NCI-H1092 treated with DMSO at 0.1 percent for 48 hours (cell line): ENCODE measurements at regions not wholly inside any gene's neighbourhood (a gene's known extent, or its start where the extent isn't known, plus 50 kb on each side); places are given as distances from the start of the nearest gene placed in this dataset.
"Not testable (repeated sequence)": the region's sequence is repeated elsewhere in the genome, so short reads cannot be mapped to it uniquely, and the experiment has no call there.

Experiments
- DNase-seq: peaks from one replicate; lab custom pipeline; 2025; lab: John Stamatoyannopoulos, UW

DNA sequence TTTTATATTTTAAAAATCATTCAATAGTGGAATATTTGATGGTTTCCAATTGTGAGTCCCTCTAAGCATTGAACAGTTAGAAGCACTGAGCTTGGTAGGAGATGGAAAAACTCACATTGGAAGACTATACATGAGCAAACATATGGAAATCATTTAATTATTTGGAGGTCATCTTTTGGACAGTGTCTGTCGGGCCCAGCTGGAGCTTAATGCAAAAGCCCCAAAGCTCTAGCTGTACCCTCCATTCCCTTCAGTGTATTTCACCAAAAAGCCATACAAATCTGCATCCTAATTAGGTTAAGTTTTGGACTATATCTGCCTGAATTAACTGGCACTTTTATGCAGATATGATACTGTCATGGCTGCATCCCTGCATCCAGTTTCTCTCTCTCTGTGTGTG, 365.7 kb downstream of the FLRT2 start:
- no peak for DNase-seq

DNA sequence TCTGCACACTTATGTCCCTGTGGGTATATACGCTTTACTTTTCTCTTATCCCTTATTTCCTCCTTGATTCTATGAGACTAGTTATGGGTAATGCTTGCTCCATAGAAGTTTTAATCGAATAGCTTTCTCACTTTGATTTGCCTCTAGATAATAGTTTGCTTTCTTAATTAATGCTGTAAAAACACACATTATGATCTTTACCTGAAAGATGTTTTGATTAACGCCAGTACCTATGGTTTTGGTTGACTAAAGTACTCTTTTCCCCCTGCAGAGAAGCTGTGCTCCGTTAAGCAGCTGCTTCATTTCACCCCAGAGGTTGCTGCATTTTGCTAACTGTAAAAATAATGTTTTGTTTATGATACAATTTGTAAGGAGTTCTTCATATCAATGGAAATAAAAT, 362.3 kb downstream of the FLRT2 start:
- DNase-seq: no peak

DNA sequence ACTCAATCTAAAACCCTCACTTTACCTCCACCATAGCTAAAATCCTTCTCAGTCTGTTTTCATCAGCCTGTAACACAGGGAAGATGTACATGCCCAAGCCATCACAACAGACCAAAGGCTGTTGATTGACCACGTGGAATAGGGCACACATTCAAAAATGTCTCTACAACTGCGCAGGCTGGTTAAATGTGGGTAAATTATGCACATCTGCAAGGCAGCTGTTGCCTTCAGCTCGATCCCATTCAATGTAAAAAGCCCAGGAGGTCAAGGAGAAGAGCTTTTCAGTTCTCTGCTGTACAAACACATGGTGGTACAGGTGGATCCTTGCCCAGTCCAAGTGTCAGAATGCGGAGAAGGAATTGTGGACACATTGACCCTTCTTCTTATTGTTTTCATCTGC, 354.0 kb downstream of the FLRT2 start:
- DNase-seq: no peak

DNA sequence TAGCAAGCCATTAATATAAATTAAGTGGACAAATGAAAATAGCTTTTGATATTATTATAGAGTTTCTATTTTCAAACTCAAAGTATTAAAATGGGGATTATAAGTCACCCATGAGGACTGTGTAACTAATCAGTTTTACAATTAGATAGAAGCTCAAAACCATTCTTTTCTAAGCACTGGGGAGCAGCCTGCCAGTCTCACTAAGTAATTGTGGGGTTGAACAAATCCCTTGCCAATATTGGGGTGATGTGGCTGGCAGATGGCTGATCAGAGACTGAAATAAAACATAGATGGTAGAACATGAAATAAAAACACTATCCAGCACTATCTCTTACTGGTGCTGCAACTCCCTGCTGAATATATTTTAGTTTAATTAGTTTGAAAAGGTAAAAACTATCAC, 353.2 kb downstream of the FLRT2 start:
- no peak for DNase-seq

DNA sequence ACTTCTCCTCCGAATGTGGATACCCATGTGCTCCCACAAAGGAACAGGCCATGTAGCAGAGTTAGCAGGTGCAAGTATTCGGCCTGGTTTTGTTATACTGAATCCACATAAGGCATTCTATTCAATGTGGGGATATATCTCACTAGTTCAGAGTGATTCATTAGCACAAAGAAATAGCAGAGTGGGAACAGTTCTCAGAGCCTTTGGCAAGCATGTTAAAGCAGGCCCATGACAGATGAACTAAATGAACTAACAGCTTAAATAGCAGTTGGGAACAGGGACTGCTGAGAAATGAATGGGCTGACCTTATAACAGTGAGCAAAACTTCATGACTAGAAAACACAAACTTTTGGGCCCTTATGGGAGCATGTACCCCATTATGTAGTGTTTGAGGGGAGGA, 352.0 kb downstream of the FLRT2 start:
- DNase-seq: no peak

GRCh38 chr14:85878874-85879273, 348.9 kb downstream of the FLRT2 start:
- no peak for DNase-seq

GRCh38 chr14:85873006-85873405, 343.1 kb downstream of the FLRT2 start:
- DNase-seq: peak; percentile 98

- DNase-seq: no peak
Measured at GRCh38 chr14:85867450-85867849, 337.5 kb downstream of the FLRT2 start.

- no peak for DNase-seq
Measured at GRCh38 chr14:85865701-85866100, 335.8 kb downstream of the FLRT2 start.

DNA sequence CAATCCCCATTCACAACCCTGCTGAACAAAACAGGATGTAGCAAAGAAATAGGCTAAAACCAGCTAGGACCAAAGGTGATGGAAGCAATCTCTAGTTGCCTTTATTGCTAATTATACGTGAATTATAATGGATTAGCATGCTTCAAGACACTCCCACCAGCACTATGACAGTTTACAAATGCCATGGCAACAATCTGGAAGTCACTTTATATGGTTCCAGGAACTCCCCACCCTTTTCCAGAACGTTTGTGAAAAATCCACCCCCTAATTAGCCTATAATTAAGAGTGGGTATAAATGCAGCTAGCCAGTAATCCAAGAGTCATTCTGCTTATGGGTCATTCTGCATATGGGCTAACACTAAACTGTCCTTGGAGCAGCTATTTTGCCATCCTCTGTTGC, 328.7 kb downstream of the FLRT2 start:
- DNase-seq: no peak

DNA sequence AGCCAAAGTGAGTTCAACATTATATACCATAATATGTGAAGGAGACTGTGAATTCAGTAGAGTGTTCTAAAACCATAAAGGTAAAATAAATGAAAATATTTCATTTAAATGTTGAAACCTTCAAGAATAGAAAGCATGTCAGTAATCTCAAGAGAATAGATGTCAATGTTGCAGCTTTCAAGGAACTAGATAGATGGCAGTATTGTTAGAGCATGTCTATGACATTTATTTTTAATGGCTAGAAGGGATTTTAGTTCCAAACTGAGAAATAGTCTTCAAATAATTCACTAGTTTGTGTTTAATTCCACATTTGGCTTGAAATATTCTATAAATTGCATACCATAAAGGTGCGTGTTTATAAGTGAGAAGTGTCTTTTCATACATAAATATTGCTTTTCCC, 326.5 kb downstream of the FLRT2 start:
- DNase-seq: peak; percentile 47

- DNase-seq: peak; percentile 11
Measured at GRCh38 chr14:85853996-85854526, 324.1 kb downstream of the FLRT2 start.

DNA sequence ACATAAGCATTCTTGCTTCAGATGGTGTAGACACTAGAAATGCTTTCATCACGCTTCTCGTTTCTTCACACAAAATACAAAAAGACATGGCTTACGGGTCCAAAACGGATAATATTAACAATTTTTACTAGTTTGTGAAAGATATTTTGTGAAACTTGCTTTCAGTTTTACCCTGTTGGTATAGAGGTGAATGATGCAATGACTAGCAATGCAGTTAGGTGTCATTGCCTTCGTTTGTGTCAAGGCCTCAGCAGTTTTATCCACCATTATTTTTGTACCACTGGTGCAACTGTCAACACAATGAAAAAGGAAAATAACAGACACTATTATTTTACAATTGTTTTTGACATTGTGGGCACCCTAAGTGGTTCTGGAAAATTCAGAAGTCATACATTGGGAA, 323.0 kb downstream of the FLRT2 start:
- no peak for DNase-seq

GRCh38 chr14:85852123-85852522, 322.2 kb downstream of the FLRT2 start:
- not testable (repeated sequence) for DNase-seq

- not testable (repeated sequence) for DNase-seq
Measured at GRCh38 chr14:85830549-85830948, 300.6 kb downstream of the FLRT2 start.

DNA sequence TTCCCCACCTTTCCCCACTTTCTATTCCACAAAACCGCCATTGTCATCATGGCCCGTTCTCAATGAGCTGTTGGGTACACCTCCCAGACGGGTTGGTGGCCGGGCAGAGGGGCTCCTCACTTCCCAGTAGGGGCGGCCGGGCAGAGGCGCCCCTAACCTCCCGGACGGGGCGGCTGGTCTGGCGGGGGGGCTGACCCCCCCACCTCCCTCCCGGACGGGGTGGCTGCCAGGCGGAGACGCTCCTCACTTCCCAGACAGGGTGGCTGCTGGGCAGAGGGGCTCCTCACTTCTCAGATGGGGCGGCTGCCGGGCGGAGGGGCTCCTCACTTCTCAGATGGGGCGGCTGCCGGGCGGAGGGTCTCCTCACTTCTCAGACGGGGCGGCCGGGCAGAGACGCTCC, 299.7 kb downstream of the FLRT2 start:
- not testable (repeated sequence) for DNase-seq

DNA sequence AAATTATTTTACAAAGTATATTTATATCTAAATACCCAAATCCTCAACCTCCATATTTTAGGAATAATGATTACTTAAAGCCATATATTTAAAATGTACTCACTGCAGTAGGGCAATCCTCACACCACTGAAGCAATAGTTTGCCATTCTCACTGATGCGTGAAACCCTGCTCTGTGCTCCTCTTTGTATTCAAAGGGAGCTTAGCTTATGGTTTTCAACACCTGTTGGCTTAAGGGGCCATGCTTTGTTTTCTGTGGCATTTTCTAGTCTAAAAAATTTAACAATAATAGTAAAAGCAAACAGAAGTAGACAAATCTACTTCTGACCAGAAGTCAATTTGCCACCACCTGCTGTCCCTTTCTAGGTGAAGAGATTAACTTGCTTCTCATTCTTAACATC, 294.6 kb downstream of the FLRT2 start:
- peak; percentile 81 for DNase-seq

- no peak for DNase-seq
Measured at GRCh38 chr14:85822236-85822635, 292.3 kb downstream of the FLRT2 start.

DNA sequence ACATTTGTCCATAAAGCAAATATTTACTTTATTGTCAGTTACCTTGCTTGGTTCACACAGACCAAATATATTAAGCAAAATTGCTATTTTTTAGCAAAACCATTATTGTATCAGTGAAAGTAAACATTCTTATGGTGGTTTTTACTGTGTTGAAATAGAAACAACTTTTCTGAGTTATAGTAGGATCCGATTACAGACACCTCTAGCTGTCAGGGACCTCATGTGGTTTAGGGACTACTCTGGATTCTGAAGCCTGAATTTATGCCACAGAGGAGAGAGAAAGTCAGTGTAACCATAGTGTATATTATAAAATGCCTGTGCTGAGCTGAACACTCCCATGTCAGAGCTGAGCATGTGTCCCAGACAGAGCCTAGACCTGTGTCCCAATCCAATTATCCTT, 287.5 kb downstream of the FLRT2 start:
- DNase-seq: no peak

GRCh38 chr14:85813040-85813439, 283.1 kb downstream of the FLRT2 start:
- DNase-seq: no peak

DNA sequence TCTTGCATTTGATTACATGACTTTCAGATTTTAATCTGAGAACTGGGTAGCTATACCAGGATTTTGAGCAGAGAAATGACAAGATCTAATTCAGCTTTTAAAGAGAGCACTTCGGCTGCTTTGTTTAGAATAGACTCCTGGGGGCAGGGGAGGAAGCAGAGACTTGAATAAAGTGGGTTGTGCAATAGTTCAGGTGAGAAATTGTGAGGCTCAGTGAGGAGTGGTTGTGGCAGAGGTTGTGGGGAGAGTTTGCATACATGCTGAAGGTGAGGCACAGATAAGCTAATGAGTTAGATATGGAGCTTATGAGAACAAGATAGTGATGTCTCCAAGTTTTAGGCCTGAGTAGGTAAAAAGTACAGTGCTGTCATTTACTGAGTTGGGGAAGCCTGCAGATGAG, 281.4 kb downstream of the FLRT2 start:
- DNase-seq: no peak

GRCh38 chr14:85799668-85800067, 269.7 kb downstream of the FLRT2 start:
- no peak for DNase-seq

DNA sequence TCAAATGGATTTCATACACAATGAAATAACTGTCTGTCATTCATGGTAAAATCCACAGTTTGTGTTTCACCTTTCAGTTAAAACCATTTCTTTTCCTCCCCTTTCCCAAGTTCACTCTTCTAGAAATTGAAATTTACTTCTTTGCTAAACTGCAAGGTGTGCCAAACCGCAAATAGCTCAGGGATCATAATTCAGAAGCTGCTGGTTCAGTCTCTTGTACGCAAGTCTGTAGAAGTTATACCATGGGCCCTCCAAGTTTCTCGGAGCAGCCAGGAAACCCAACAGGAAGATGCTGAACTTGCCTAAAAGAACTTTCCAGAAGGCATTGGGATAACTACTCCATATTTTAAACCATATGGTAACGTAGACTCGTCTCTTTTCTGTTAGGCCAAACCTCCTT, 268.9 kb downstream of the FLRT2 start:
- DNase-seq: no peak

GRCh38 chr14:85793533-85793932, 263.6 kb downstream of the FLRT2 start:
- no peak for DNase-seq

DNA sequence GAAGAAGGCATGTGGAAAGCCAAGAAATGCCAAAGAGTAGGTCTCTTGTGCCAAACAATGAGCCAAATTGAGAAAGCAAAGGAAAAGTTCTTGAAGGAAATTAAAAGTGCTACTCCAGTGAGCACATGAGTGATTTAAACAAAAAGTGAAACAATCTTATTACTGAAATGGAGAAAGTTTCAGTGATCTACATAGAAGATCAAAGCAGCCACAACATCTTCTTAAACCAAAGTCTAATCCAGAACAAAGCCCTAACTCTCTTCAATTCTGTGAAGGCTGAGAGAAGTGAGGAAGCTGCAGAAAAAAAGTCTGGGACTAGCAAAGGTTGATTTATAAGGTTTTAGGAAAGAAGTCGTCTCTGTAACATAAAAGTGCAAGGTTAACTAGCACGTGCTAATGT, 259.6 kb downstream of the FLRT2 start:
- no peak for DNase-seq
